Heart left ventricle (tissue), 16 donors: ENCODE measurements at regions not wholly inside any gene's neighbourhood (a gene's known extent, or its start where the extent isn't known, plus 50 kb on each side); places are given as distances from the start of the nearest gene placed in this dataset.

Experiments used
- ATAC-seq, 4 donors: fragments of 200-7000 bp; cut with Tn5 transposase; one replicate each; pipeline ENCODE4 v1.9.1; 2020 to 2022; ENCODE audit warnings: moderate library complexity in 4 of 4, mild to moderate bottlenecking in 3 of 4, moderate number of reproducible peaks in 1 of 4
- DNase-seq, 5 donors: peaks; one replicate each; pipeline ENCODE4 v3.0.0-alpha.2; 2020
- H3K27ac ChIP-seq, 12 donors: fragments of 200-600 bp; sonication (generic) in 4 of 12; one replicate each; pipeline versions ENCODE4 v1.5.0 to v1.8.0; 2016 to 2022; ENCODE audit warnings: mild to moderate bottlenecking in 2 of 12
- H3K27me3 ChIP-seq, 9 donors: fragments of 200-600 bp; sonication (generic) in 2 of 9; one replicate each; pipeline versions ENCODE4 v1.5.1 to v1.8.0; 2016 to 2022; ENCODE audit warnings: mild to moderate bottlenecking in 3 of 9
- H3K36me3 ChIP-seq, 9 donors: fragments of 200-600 bp; sonication (generic) in 2 of 9; one replicate each; pipeline versions ENCODE4 v1.5.0 to v1.8.0; 2018 to 2022; ENCODE audit warnings: mild to moderate bottlenecking in 2 of 9
- H3K4me1 ChIP-seq, 12 donors: fragments of 200-600 bp; sonication (generic) in 4 of 12; one replicate each; pipeline versions ENCODE4 v1.5.0 to v1.8.0; 2016 to 2022; ENCODE audit warnings: mild to moderate bottlenecking in 3 of 12
- H3K4me3 ChIP-seq, 12 donors: fragments of 200-600 bp; sonication (generic) in 4 of 12; one replicate each; pipeline versions ENCODE4 v1.5.0 to v1.8.0; 2017 to 2022; ENCODE audit warnings: mild to moderate bottlenecking in 9 of 12, moderate library complexity in 4 of 12
- H3K9me3 ChIP-seq, 12 donors: fragments of 200-600 bp; sonication (generic) in 4 of 12; one replicate each; pipeline versions ENCODE4 v1.5.0 to v1.8.0; 2016 to 2022; ENCODE audit warnings: mild to moderate bottlenecking in 1 of 12
- CTCF ChIP-seq, 12 donors: fragments of 200-600 bp; sonication (generic) in 4 of 12; IDR thresholded peaks; one replicate each; pipeline versions ENCODE4 v1.5.0 to v1.8.0; 2018 to 2022; ENCODE audit warnings: antibody characterized with exemption in 12 of 12, mild to moderate bottlenecking in 5 of 12
- POLR2A ChIP-seq, 2 donors: fragments of 450-650 bp; IDR thresholded peaks; one replicate each; pipeline ENCODE4 v1.6.1; 2017; ENCODE audit warnings: antibody characterized with exemption in 2 of 2, mild to moderate bottlenecking in 2 of 2, moderate library complexity in 2 of 2
- WGBS, 4 donors: extraction: QIAGEN DNeasy Blood & Tissue Kit in 2 of 4; methylation state at CpG; one replicate each; pipeline versions ENCODE4 v1.1.5 to v1.1.7; 2013 to 2018; 5-methylcytosine and 5-hydroxymethylcytosine counted together
- intact Hi-C, 10 donors: fragments of 100-400 bp; cut with DNase I; formaldehyde crosslinking; loops; one replicate each; pipeline versions ENCODE4 v1.11.1 to v1.14.2; 2022
- donor health status: ischemic (EF 13 %, LVEDD 7.1; RV severe dilation, severe dysfunction).
- donor health status: healthy with polysubstance abuse.
- donor health status: DM: no; HTN: yes; CAD: no.
- donor health status: DM: no; HTN: no; CAD: no.
- donor health status: ischemic (EF 25% LVEDD 6.9; RV normal size, moderate dysfunction).
- donor health status: ischemic (EF 25% LVEDD 5.7; RV mildly dilated, moderate dysfunction).
- donor health status: healthy.
- donor health status: DM: yes; HTN: yes; CAD: no.
- donor health status: ischemic (EF 35%, LVEDD 5.7; RV mildly dilated, moderate dysfunction).
- donor health status: nonischemic (EF 11% LVEDD 7.7; RV severe dilation, severe dysfunction).
- donor health status: DM: yes; HTN: yes; CAD: no.
- donor health status: PGD.
- donor health status: ischemic (EF 29% LVEDD 5.4; RV normal size, mild dysfunction).
- donor health status: nonischemic (EF 23%, LVEDD 6.1; RV moderate dilation, normal function).

GRCh38 chr5:133818031-133818431 lies 150.4 kb downstream of the C5orf15 start:
- DNase-seq, result peak in 4 of 5 donors; percentile 58 to 81 (median 68)
- Histone ChIP-seq H3K4me1 (peaks cover 0 to 41% (median 22%) of the 10 kb centered on the region in 12 donors), H3K27me3 (peaks cover 0 to 3% (median 0%) of the 10 kb centered on the region in 9 donors), H3K27ac (peak overlapping the region in 10 of 12 donors; percentile 17 to 81 (median 54)), H3K4me3 (no peak overlapping the region), H3K9me3 (no peaks in the 10 kb centered on the region), H3K36me3 (no peaks in the 10 kb centered on the region)
- TF ChIP-seq POLR2A (IDR thresholded peaks at IDR 0.05) (no peak), CTCF (IDR thresholded peaks at IDR 0.05) (no peak)
- intact Hi-C loops, result no loop called here
- 21 to 39% (median 27%) methylated on average over 3 to 5 of the region's 5 CpGs for WGBS, 4 donors
- peak; percentile 84 to 92 (median 90) for ATAC-seq

- 57 to 76% (median 67%) methylated on average over 2 of the region's 2 CpGs for WGBS, 4 donors
- Histone ChIP-seq H3K9me3 (no peaks in the 10 kb centered on the region), H3K27ac (peak overlapping the region in 7 of 12 donors; percentile 4 to 57 (median 40)), H3K4me1 (peaks cover 0 to 41% (median 22%) of the 10 kb centered on the region in 12 donors), H3K36me3 (no peaks in the 10 kb centered on the region), H3K4me3 (no peak overlapping the region), H3K27me3 (peaks cover 0 to 3% (median 0%) of the 10 kb centered on the region in 9 donors)
- TF ChIP-seq CTCF (IDR thresholded peaks at IDR 0.05), result no peak
- no peak for TF ChIP-seq POLR2A (IDR thresholded peaks at IDR 0.05)
- ATAC-seq (no peak), DNase-seq (no peak)
- intact Hi-C loops, result no loop called here
Observed at GRCh38 chr5:133817456-133817855, 151.0 kb downstream of the C5orf15 start.

DNA sequence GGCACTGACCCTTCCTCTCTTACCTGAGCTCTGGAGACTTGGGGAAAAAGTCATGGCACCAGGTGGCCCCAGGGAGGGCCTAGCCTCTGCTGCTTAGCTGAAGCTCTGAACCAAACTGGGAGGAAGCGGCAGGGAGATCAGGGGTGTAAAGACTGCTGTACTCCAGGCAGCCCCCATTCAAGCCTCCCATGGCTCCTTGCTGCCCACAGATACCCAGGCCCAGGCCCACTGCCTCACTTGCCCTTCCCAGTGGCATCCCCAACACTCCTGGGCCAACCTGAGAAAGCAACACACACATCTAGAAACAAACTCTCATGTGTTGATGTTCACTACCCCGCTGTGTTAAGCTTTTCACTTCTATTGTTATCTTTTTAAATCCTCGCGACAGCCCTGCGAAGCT lies 151.6 kb downstream of the C5orf15 start:
- DNase-seq (no peak), ATAC-seq (no peak)
- TF ChIP-seq POLR2A (IDR thresholded peaks at IDR 0.05), result no peak
- Histone ChIP-seq H3K4me1 (peaks cover 0 to 41% (median 22%) of the 10 kb centered on the region in 12 donors), H3K27ac (no peak overlapping the region), H3K4me3 (no peak overlapping the region), H3K27me3 (peaks cover 0 to under 1% (median 0%) of the 10 kb centered on the region in 9 donors), H3K9me3 (no peaks in the 10 kb centered on the region), H3K36me3 (no peaks in the 10 kb centered on the region)
- 95 to 97% (median 96%) methylated on average over 5 of the region's 5 CpGs for WGBS, 4 donors
- intact Hi-C loops, result no loop called here

GRCh38 chr5:133814152-133814551 lies 154.3 kb downstream of the C5orf15 start:
- H3K27me3 ChIP-seq, result no peaks in the 10 kb centered on the region
- H3K36me3 ChIP-seq, result no peaks in the 10 kb centered on the region
- no peak for TF ChIP-seq POLR2A (IDR thresholded peaks at IDR 0.05)
- TF ChIP-seq CTCF (IDR thresholded peaks at IDR 0.05), result no peak
- no peak overlapping the region for H3K27ac ChIP-seq
- DNase-seq (no peak), ATAC-seq (no peak)
- no peaks in the 10 kb centered on the region for H3K9me3 ChIP-seq
- intact Hi-C loops, result no loop called here
- 22 to 38% (median 31%) methylated on average over 8 of the region's 8 CpGs for WGBS, 4 donors
- H3K4me1 ChIP-seq, result peaks cover 0 to 18% (median 7%) of the 10 kb centered on the region in 12 donors
- H3K4me3 ChIP-seq, result no peak overlapping the region

- TF ChIP-seq CTCF (IDR thresholded peaks at IDR 0.05) (no peak), POLR2A (IDR thresholded peaks at IDR 0.05) (no peak)
- 88 to 94% (median 90%) methylated on average over 3 of the region's 3 CpGs for WGBS, 4 donors
- no peaks in the 10 kb centered on the region for H3K9me3 ChIP-seq
- peaks cover 0 to 3% (median 0%) of the 10 kb centered on the region in 9 donors for H3K27me3 ChIP-seq
- ATAC-seq, result no peak
- no peak overlapping the region for H3K27ac ChIP-seq
- no peak for DNase-seq
- H3K4me3 ChIP-seq, result no peak overlapping the region
- H3K36me3 ChIP-seq, result no peaks in the 10 kb centered on the region
- H3K4me1 ChIP-seq, result no peaks in the 10 kb centered on the region
- intact Hi-C loops, result no loop called here
Observed at GRCh38 chr5:133811168-133811567, 157.3 kb downstream of the C5orf15 start.
